Body of pancreas (tissue), 4 donors: ENCODE measurements at regions not wholly inside any gene's neighbourhood (a gene's known extent, or its start where the extent isn't known, plus 50 kb on each side); places are given as distances from the start of the nearest gene placed in this dataset.
A peak's percentile ranks its signal among the peaks of the same experiment; 100 is the strongest.

Source experiments
- ATAC-seq: fragments of 150-250 bp; one replicate; pipeline ENCODE4 v1.9.1; 2016
- DNase-seq, 4 donors: peaks; one replicate each; pipeline ENCODE4 v3.0.0-alpha.2; 2019
- H3K27ac ChIP-seq, 4 donors: fragments of 200-600 bp; sonication (generic); 1 replicate in 3 of 4; 2 replicates in 1 of 4; pipeline versions ENCODE4 v1.5.1 to v1.6.1; 2016 to 2019; ENCODE audit warnings: mild to moderate bottlenecking in 1 of 4, mixed read lengths in 1 of 4, moderate library complexity in 1 of 4
- H3K27me3 ChIP-seq, 2 donors: fragments of 200-600 bp; sonication (generic); one replicate each; pipeline ENCODE4 v1.6.0; 2016; ENCODE audit warnings: mild to moderate bottlenecking in 1 of 2
- H3K36me3 ChIP-seq, 2 donors: fragments of 200-600 bp; sonication (generic); replicated peaks in 1 of 2; 2 replicates each; pipeline ENCODE4 v1.5.1; 2016; ENCODE audit warnings: low read depth in 2 of 2; ENCODE audit not compliant: insufficient read depth in 1 of 2
- H3K4me1 ChIP-seq: fragments of 200-600 bp; sonication (generic); one replicate; pipeline ENCODE4 v1.6.0; 2016
- H3K4me3 ChIP-seq, 2 donors: fragments of 200-600 bp; sonication (generic); 1 replicate in 1 of 2; 2 replicates in 1 of 2; pipeline ENCODE4 v1.5.1; 2016 to 2019
- H3K9me3 ChIP-seq, 3 donors: fragments of 200-600 bp; sonication (generic); 1 replicate in 2 of 3; 2 replicates in 1 of 3; pipeline ENCODE4 v1.5.1; 2016
- POLR2A ChIP-seq, 3 donors: fragments of 450-650 bp; IDR thresholded peaks; one replicate each; pipeline ENCODE4 v1.6.1; 2016; ENCODE audit warnings: antibody characterized with exemption in 3 of 3, mild to moderate bottlenecking in 2 of 3
- WGBS, 2 donors: methylation state at CpG; one replicate each; pipeline ENCODE4 v1.1.5; 2017; 5-methylcytosine and 5-hydroxymethylcytosine counted together
- intact Hi-C: fragments of 100-400 bp; cut with DNase I; formaldehyde crosslinking; loops from one replicate; pipeline ENCODE4 v1.15.1; 2023
- TF ChIP-seq, protein P1 (sequence below), 7 experiments: fragments of 450-650 bp in 4 of 7; fragments of 200-600 bp in 3 of 7; sonication (generic) in 3 of 7; IDR thresholded peaks; one replicate each; pipeline ENCODE4 v1.5.1; 2016 to 2019; ENCODE audit warnings: antibody characterized with exemption in 7 of 7

DNA sequence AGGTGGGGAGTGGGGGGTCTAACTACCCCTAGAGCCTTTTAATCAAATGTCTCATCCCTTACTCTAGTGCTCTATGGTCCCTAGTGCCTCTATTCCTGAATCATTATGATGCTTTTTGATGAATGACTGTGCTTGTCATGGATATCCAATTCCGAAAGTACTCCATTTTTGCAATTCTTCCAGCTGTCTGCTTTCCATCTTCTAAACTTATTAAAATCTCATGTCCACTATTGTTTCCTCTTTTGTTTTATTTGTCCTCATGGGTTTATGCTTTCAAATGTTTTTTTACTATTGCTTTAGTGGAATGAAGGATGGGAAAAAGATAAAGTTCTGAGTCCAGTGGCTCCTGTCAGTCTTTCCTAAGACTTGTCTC, 77.2 kb upstream of the KCNMB2 start:
- WGBS, 2 donors = 75 to 89% methylated on average over 1 of the region's 1 CpG
- intact Hi-C loops = no loop called here
- DNase-seq = no peak

DNA sequence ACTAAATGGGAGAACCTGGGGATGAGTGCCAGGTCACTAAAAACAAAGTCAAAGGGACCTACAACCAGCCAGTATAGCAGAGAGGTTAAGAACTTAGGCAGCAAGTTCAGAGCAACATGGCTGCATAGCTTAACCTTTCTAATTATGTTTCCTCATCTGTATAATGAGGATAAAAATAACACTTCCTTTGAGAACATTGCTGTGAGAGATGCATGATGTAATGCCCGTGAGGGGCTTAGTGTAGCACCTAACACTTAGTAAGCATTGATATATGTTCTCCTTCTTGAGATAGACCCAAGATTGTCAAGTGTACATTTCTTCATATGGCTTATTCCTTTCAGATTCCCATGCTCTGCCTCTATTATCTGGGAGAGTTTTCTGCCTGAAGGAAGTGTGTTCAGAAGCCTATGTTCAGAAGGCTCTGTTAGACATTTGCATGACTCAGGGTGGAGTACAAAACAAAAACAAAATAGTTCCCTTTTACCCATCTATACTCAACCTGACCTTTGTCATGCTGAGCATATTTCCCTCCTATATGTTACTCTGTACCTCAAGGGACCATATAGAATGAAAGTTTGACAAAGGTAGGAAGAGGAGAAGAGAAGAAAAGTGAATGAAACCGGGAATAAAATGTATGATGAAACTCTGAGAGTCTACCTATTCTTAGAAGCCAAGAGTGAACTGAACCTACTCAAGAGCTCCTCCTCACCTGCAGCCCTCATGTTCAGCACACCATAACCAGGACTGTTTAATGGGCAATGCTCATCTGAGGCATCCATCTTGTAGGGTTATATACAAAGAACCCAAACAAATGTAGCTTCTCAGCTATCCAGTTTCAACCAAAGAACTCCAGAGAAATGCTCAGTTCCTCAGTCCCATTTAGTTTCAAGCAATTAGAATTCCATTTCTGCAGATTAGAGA, 70.7 kb upstream of the KCNMB2 start:
- Histone ChIP-seq H3K36me3 (no peaks in the 10 kb centered on the region), H3K4me1 (no peaks in the 10 kb centered on the region), H3K9me3 (no peaks in the 10 kb centered on the region), H3K4me3 (no peak overlapping the region), H3K27me3 (no peaks in the 10 kb centered on the region), H3K27ac (no peak overlapping the region)
- ATAC-seq (no peak), DNase-seq (no peak)
- intact Hi-C loops = no loop called here
- no peak for TF ChIP-seq POLR2A (IDR thresholded peaks at IDR 0.05)
- TF ChIP-seq, protein P1, sequence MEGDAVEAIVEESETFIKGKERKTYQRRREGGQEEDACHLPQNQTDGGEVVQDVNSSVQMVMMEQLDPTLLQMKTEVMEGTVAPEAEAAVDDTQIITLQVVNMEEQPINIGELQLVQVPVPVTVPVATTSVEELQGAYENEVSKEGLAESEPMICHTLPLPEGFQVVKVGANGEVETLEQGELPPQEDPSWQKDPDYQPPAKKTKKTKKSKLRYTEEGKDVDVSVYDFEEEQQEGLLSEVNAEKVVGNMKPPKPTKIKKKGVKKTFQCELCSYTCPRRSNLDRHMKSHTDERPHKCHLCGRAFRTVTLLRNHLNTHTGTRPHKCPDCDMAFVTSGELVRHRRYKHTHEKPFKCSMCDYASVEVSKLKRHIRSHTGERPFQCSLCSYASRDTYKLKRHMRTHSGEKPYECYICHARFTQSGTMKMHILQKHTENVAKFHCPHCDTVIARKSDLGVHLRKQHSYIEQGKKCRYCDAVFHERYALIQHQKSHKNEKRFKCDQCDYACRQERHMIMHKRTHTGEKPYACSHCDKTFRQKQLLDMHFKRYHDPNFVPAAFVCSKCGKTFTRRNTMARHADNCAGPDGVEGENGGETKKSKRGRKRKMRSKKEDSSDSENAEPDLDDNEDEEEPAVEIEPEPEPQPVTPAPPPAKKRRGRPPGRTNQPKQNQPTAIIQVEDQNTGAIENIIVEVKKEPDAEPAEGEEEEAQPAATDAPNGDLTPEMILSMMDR (IDR thresholded peaks at IDR 0.05) = no peak
- 49 to 67% methylated on average over 2 of the region's 2 CpGs for WGBS, 2 donors

More for the DNA sequence above, 77.2 kb upstream of the KCNMB2 start:
- no peak overlapping the region for H3K27ac ChIP-seq
- H3K9me3 ChIP-seq = no peaks in the 10 kb centered on the region
- no peak for ATAC-seq
- no peaks in the 10 kb centered on the region for H3K36me3 ChIP-seq
- no peaks in the 10 kb centered on the region for H3K27me3 ChIP-seq
- TF ChIP-seq POLR2A (IDR thresholded peaks at IDR 0.05) = no peak
- TF ChIP-seq, protein P1 (IDR thresholded peaks at IDR 0.05) = no peak
- no peak overlapping the region for H3K4me3 ChIP-seq
- no peaks in the 10 kb centered on the region for H3K4me1 ChIP-seq

- DNase-seq (no peak), ATAC-seq (no peak)
- Histone ChIP-seq H3K4me1 (peaks cover 12% of the 10 kb centered on the region), H3K36me3 (no peaks in the 10 kb centered on the region), H3K27ac (no peak overlapping the region), H3K9me3 (no peaks in the 10 kb centered on the region), H3K27me3 (no peaks in the 10 kb centered on the region), H3K4me3 (no peak overlapping the region)
- intact Hi-C loops = no loop called here
- TF ChIP-seq POLR2A (IDR thresholded peaks at IDR 0.05) = no peak
- TF ChIP-seq, protein P1 (IDR thresholded peaks at IDR 0.05) = no peak
These were observed 63.3 kb upstream of the KCNMB2 start for GRCh38 chr3:178472941-178473340.

GRCh38 chr3:178474526-178474925, 61.7 kb upstream of the KCNMB2 start:
- WGBS, 2 donors = 19 to 23% methylated on average over 4 of the region's 4 CpGs
- no peaks in the 10 kb centered on the region for H3K9me3 ChIP-seq
- H3K4me3 ChIP-seq = no peak overlapping the region
- no peak for ATAC-seq
- no peak for DNase-seq
- TF ChIP-seq, protein P1 (IDR thresholded peaks at IDR 0.05) = no peak
- TF ChIP-seq POLR2A (IDR thresholded peaks at IDR 0.05) = no peak
- no peaks in the 10 kb centered on the region for H3K36me3 ChIP-seq
- peaks cover 12% of the 10 kb centered on the region for H3K4me1 ChIP-seq
- no peaks in the 10 kb centered on the region for H3K27me3 ChIP-seq
- intact Hi-C loops = no loop called here
- H3K27ac ChIP-seq = no peak overlapping the region

DNA sequence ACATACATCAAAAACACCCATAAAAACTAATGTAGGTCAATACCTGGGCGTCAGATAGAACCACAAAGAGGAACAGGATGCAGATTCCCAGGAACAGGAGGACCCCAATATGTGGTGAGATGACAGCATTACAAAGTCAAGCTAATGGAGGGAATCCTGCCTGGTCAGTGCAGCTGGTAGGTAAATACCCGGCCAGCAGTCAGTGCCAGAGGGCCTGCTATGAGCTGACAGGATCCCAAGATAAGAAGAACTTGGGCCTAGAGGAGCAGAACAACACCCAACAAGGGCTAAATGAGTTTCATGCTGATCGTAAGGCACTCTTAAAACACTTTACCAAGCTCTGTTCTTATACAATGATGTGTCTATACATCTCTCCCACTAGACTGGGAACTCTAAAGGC, 61.2 kb upstream of the KCNMB2 start:
- DNase-seq = peak; percentile 50 to 76 (median 72)
- no peaks in the 10 kb centered on the region for H3K9me3 ChIP-seq
- H3K27ac ChIP-seq = no peak overlapping the region
- intact Hi-C loops = no loop called here
- H3K4me3 ChIP-seq = no peak overlapping the region
- TF ChIP-seq POLR2A (IDR thresholded peaks at IDR 0.05) = no peak
- TF ChIP-seq, protein P1 (IDR thresholded peaks at IDR 0.05) = peak in 6 of 7 experiments; percentile 7 to 51 (median 38)
- H3K4me1 ChIP-seq = peaks cover 12% of the 10 kb centered on the region
- WGBS, 2 donors = 39 to 53% methylated on average over 3 of the region's 3 CpGs
- H3K27me3 ChIP-seq = no peaks in the 10 kb centered on the region
- no peaks in the 10 kb centered on the region for H3K36me3 ChIP-seq
- peak; percentile 87 for ATAC-seq
